Endothelial cell (in vitro differentiated cells): ENCODE measurements at regions not wholly inside any gene's neighbourhood (a gene's known extent, or its start where the extent isn't known, plus 50 kb on each side); places are given as distances from the start of the nearest gene placed in this dataset.

Experiments
- DNase-seq: peaks from one replicate; pipeline ENCODE4 v3.0.0; 2021; ENCODE audit warnings: low spot score
- H3K27ac Mint-ChIP-seq: one replicate; pipeline ENCODE4 v1.8.0; 2021; ENCODE audit warnings: mixed read lengths, inconsistent platforms; ENCODE audit not compliant: unreplicated experiment
- H3K27me3 Mint-ChIP-seq: one replicate; pipeline ENCODE4 v1.8.0; 2021; ENCODE audit warnings: mild to moderate bottlenecking, moderate library complexity, mixed read lengths, inconsistent platforms; ENCODE audit not compliant: unreplicated experiment
- H3K36me3 Mint-ChIP-seq: one replicate; pipeline ENCODE4 v1.8.0; 2021; ENCODE audit warnings: mild to moderate bottlenecking, low read depth, mixed read lengths, inconsistent platforms; ENCODE audit not compliant: unreplicated experiment
- H3K4me1 Mint-ChIP-seq: one replicate; pipeline ENCODE4 v1.8.0; 2021; ENCODE audit warnings: mild to moderate bottlenecking, mixed read lengths, inconsistent platforms; ENCODE audit not compliant: unreplicated experiment
- H3K4me3 Mint-ChIP-seq: one replicate; pipeline ENCODE4 v1.8.0; 2021; ENCODE audit warnings: mild to moderate bottlenecking, mixed read lengths, inconsistent platforms; ENCODE audit not compliant: unreplicated experiment
- H3K9me3 Mint-ChIP-seq: one replicate; pipeline ENCODE4 v1.8.0; 2021; ENCODE audit warnings: mixed read lengths, inconsistent platforms; ENCODE audit not compliant: unreplicated experiment
- TF ChIP-seq, protein P1 (sequence below): fragments of 200-600 bp; sonication (generic); IDR thresholded peaks from one replicate; pipeline ENCODE4 v1.5.0; 2021; ENCODE audit warnings: antibody characterized with exemption; ENCODE audit not compliant: unreplicated experiment

DNA sequence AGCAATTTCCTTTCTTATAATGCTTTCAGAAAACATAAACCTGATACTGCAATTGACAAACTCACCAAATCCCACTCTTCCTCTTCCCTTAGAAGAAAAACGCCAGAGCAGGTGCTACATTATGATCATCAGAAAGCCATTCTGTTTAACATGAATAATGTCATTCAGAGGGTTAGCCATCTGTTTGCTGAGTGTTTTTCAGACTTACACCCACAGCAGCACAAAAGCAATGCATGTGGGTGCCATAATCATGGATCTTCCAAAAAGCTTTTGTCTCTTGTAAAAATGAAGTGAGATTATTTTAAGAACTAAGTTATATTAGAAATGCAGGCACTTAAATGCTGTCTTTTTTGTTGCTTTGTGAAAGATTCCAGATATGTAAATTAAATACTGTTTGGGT lies 204.6 kb upstream of the TMPRSS15 start:
- no peaks in the 10 kb centered on the region for H3K9me3 Mint-ChIP-seq

DNA sequence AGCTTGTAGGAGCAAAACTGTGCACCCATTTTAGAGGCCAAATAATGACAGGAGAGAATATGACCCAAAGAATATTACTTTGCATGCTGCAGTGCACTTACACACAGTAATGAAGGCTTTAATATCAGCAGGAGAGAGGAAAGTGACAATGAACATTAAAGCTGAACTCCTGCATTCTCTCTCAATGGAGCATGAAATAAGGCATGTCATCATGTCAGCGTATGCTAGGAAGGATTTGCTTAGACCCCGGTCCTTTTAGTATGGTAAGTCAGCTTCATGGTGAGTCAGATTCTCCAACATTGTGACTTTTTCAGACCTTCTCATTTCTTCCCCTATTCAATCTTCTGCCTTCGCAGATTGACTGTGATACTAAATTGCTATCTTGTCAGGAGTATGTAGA lies 210.7 kb upstream of the TMPRSS15 start:
- H3K36me3 Mint-ChIP-seq = no peaks in the 10 kb centered on the region
- no peak overlapping the region for H3K4me3 Mint-ChIP-seq
- H3K27ac Mint-ChIP-seq = no peak overlapping the region
- TF ChIP-seq, protein P1, sequence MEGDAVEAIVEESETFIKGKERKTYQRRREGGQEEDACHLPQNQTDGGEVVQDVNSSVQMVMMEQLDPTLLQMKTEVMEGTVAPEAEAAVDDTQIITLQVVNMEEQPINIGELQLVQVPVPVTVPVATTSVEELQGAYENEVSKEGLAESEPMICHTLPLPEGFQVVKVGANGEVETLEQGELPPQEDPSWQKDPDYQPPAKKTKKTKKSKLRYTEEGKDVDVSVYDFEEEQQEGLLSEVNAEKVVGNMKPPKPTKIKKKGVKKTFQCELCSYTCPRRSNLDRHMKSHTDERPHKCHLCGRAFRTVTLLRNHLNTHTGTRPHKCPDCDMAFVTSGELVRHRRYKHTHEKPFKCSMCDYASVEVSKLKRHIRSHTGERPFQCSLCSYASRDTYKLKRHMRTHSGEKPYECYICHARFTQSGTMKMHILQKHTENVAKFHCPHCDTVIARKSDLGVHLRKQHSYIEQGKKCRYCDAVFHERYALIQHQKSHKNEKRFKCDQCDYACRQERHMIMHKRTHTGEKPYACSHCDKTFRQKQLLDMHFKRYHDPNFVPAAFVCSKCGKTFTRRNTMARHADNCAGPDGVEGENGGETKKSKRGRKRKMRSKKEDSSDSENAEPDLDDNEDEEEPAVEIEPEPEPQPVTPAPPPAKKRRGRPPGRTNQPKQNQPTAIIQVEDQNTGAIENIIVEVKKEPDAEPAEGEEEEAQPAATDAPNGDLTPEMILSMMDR = no peak
- no peaks in the 10 kb centered on the region for H3K27me3 Mint-ChIP-seq
- no peaks in the 10 kb centered on the region for H3K4me1 Mint-ChIP-seq
- no peaks in the 10 kb centered on the region for H3K9me3 Mint-ChIP-seq
- DNase-seq = no peak

More for the DNA sequence above, 204.6 kb upstream of the TMPRSS15 start:
- H3K27me3 Mint-ChIP-seq = no peaks in the 10 kb centered on the region
- TF ChIP-seq, protein P1 = no peak
- no peak for DNase-seq
- peaks cover under 1% of the 10 kb centered on the region for H3K4me1 Mint-ChIP-seq
- H3K36me3 Mint-ChIP-seq = no peaks in the 10 kb centered on the region
- no peak overlapping the region for H3K4me3 Mint-ChIP-seq
- no peak overlapping the region for H3K27ac Mint-ChIP-seq

DNA sequence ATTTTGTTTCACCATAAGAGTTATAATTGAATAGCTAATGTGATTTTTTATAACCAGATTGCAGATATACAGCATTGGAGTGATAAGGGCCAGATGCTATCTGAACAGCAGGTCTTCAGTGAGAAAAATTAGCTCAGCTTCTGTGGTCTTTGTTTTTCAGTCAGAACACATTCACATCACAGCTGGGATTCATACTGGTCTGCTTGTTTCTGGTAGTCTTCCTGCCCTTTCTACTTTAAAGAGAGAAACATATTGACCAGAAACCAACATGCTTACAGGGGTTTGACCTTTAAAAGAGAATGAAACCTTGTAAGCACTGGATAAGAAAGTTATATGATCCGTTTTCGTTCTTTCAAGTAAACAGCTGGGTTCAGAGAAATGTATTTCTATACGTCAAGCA lies 213.7 kb upstream of the TMPRSS15 start:
- TF ChIP-seq, protein P1 = no peak

DNA sequence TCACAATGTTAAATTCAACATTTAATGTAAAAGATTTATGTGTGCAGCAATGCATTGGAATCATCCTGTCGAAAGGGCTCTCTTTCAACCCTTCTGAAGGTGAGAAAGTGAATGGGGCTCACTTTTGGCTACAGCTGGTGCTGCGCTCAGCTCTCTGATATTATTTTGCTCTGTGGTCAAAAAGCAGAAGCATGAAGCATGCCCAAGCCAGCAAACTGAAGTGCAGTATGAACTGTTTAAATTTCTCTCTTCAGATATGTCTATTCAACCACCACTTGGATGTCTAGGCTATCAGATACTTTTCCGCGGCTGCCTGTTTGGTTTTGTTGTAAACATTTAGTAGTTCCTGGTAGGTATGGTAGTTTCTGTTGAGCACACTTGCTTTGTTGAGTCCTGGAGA lies 216.9 kb upstream of the TMPRSS15 start:
- TF ChIP-seq, protein P1 = no peak
- Mint-ChIP-seq H3K4me3 (no peak overlapping the region), H3K4me1 (no peaks in the 10 kb centered on the region), H3K36me3 (no peaks in the 10 kb centered on the region), H3K27me3 (no peaks in the 10 kb centered on the region), H3K9me3 (no peaks in the 10 kb centered on the region), H3K27ac (no peak overlapping the region)
- DNase-seq = no peak

More for the DNA sequence above, 213.7 kb upstream of the TMPRSS15 start:
- no peaks in the 10 kb centered on the region for H3K9me3 Mint-ChIP-seq
- H3K27ac Mint-ChIP-seq = no peak overlapping the region
- H3K27me3 Mint-ChIP-seq = no peaks in the 10 kb centered on the region
- no peaks in the 10 kb centered on the region for H3K4me1 Mint-ChIP-seq
- H3K4me3 Mint-ChIP-seq = no peak overlapping the region
- DNase-seq = no peak
- H3K36me3 Mint-ChIP-seq = no peaks in the 10 kb centered on the region

DNA sequence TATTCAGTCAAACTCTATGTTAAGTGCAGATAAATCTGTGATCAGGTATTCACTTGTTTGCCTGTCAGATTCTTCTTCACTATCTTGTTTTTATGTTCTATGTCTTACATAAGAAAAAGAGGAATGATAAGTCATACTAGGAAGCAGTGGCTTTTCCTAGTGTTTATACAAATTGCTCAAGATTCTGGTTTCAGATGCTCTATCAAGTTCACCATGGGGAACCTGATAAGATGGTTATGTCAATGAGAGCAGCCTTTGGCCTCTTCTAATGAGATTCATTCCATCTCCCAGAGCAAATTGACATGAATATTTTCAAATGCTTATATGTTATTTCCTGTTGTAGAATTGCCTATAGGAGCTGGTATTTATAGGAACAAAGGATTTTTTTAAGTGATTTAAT lies 218.8 kb upstream of the TMPRSS15 start:
- Mint-ChIP-seq H3K9me3 (no peaks in the 10 kb centered on the region), H3K4me1 (no peaks in the 10 kb centered on the region), H3K27ac (no peak overlapping the region), H3K36me3 (no peaks in the 10 kb centered on the region), H3K27me3 (no peaks in the 10 kb centered on the region), H3K4me3 (no peak overlapping the region)
- DNase-seq = no peak
- TF ChIP-seq, protein P1 = no peak
